Memory B cell (primary cell): ENCODE measurements at regions not wholly inside any gene's neighbourhood (a gene's known extent, or its start where the extent isn't known, plus 50 kb on each side); places are given as distances from the start of the nearest gene placed in this dataset.

ENCODE experiments used
- ATAC-seq: fragments of 150-1000 bp; cut with Tn5 transposase; 2 replicates; pipeline ENCODE4 v1.10.0; 2021; ENCODE audit warnings: low read depth, mild to moderate bottlenecking, moderate library complexity
- DNase-seq, 2 donors: peaks; one replicate each; pipeline ENCODE4 v3.0.0; 2022; ENCODE audit warnings: low spot score in 2 of 2
- H3K27ac Mint-ChIP-seq: one replicate; pipeline ENCODE4 v1.8.0; 2022; ENCODE audit warnings: mild to moderate bottlenecking, moderate library complexity, mixed read lengths
- H3K27me3 Mint-ChIP-seq: one replicate; pipeline ENCODE4 v1.8.0; 2022; ENCODE audit warnings: mixed read lengths
- H3K36me3 Mint-ChIP-seq: one replicate; pipeline ENCODE4 v1.8.0; 2022; ENCODE audit warnings: mild to moderate bottlenecking, mixed read lengths
- H3K4me1 Mint-ChIP-seq: one replicate; pipeline ENCODE4 v1.8.0; 2022; ENCODE audit warnings: mixed read lengths
- H3K4me3 Mint-ChIP-seq: one replicate; pipeline ENCODE4 v1.8.0; 2022; ENCODE audit warnings: mild to moderate bottlenecking, moderate library complexity, mixed read lengths
- H3K9me3 Mint-ChIP-seq: one replicate; pipeline ENCODE4 v1.8.0; 2022; ENCODE audit warnings: mixed read lengths

- Mint-ChIP-seq H3K4me1 (peaks cover 3% of the 10 kb centered on the region), H3K27ac (no peak overlapping the region), H3K9me3 (no peaks in the 10 kb centered on the region), H3K27me3 (no peaks in the 10 kb centered on the region), H3K36me3 (no peaks in the 10 kb centered on the region), H3K4me3 (no peak overlapping the region)
- no peak for DNase-seq
- no peak for ATAC-seq
Observed at GRCh38 chr2:184540246-184540789, 58.0 kb upstream of the ZNF804A start.

- Mint-ChIP-seq H3K27me3 (no peaks in the 10 kb centered on the region), H3K9me3 (no peaks in the 10 kb centered on the region), H3K27ac (no peak overlapping the region), H3K4me3 (no peak overlapping the region), H3K36me3 (no peaks in the 10 kb centered on the region), H3K4me1 (peaks cover 3% of the 10 kb centered on the region)
- no peak for ATAC-seq
- DNase-seq, result no peak
Observed at GRCh38 chr2:184541591-184541990, 56.7 kb upstream of the ZNF804A start.

DNA sequence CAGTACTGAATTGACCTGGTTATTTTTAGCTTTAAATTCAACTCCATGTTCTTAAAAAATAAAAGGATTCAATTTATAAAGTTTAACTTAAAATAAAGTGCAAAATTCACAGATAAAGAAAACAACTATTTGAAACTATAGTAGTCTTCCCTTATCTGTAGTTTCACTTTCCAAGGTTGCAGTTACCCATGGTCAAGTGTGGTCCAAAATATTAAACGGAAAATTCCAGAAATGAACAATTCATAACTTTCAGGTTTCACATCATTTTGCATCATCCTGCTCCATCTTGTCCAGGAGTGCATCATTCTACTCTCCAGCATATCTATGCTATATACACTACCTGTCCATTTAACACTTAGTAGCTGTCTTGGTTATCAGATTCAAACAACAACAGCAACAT lies 54.5 kb upstream of the ZNF804A start:
- Mint-ChIP-seq H3K4me3 (no peak overlapping the region), H3K27ac (no peak overlapping the region), H3K36me3 (no peaks in the 10 kb centered on the region), H3K4me1 (peaks cover 3% of the 10 kb centered on the region), H3K27me3 (no peaks in the 10 kb centered on the region), H3K9me3 (no peaks in the 10 kb centered on the region)
- DNase-seq, result no peak
- no peak for ATAC-seq
